Loucy (cell line): ENCODE measurements at regions not wholly inside any gene's neighbourhood (a gene's known extent, or its start where the extent isn't known, plus 50 kb on each side); places are given as distances from the start of the nearest gene placed in this dataset.

Source experiments
- H2AFZ ChIP-seq: fragments of 200-600 bp; sonication (generic); 2 replicates; pipeline ENCODE4 v1.6.0; 2016; ENCODE audit warnings: antibody characterized with exemption, mild to moderate bottlenecking, low read length, moderate library complexity
- H3F3A ChIP-seq: fragments of 200-600 bp; 2 replicates; pipeline ENCODE4 v1.6.0; 2016; ENCODE audit warnings: antibody characterized with exemption, low read depth, mild to moderate bottlenecking
- H3K27me3 ChIP-seq: fragments of 200-600 bp; sonication (generic); 2 replicates; pipeline ENCODE4 v1.6.1; 2014; ENCODE audit warnings: low read length, mild to moderate bottlenecking; ENCODE audit not compliant: insufficient read depth, poor library complexity, severe bottlenecking
- H3K36me3 ChIP-seq: fragments of 200-600 bp; sonication (generic); 2 replicates; pipeline ENCODE4 v1.6.1; 2016; ENCODE audit warnings: low read length; ENCODE audit not compliant: insufficient read depth
- H3K4me1 ChIP-seq: fragments of 200-600 bp; sonication (generic); 2 replicates; pipeline ENCODE4 v1.5.1; 2014; ENCODE audit warnings: low read length, mild to moderate bottlenecking; ENCODE audit not compliant: insufficient read depth, poor library complexity, severe bottlenecking
- H3K4me2 ChIP-seq: fragments of 200-600 bp; sonication (generic); 2 replicates; pipeline ENCODE4 v1.6.0; 2014; ENCODE audit warnings: antibody characterized with exemption, low read length, low read depth, mild to moderate bottlenecking; ENCODE audit not compliant: poor library complexity, severe bottlenecking
- H3K4me3 ChIP-seq: fragments of 200-600 bp; sonication (generic); 2 replicates; pipeline ENCODE4 v1.5.1; 2014; ENCODE audit warnings: low read length, mild to moderate bottlenecking, mixed read lengths; ENCODE audit not compliant: poor library complexity, severe bottlenecking
- H3K79me2 ChIP-seq: fragments of 200-600 bp; sonication (generic); 2 replicates; pipeline ENCODE4 v1.6.1; 2014; ENCODE audit warnings: low read length; ENCODE audit not compliant: insufficient read depth
- H3K9ac ChIP-seq: fragments of 200-600 bp; sonication (generic); 2 replicates; pipeline ENCODE4 v1.6.0; 2014; ENCODE audit warnings: mild to moderate bottlenecking, low read depth, low read length, moderate library complexity; ENCODE audit not compliant: poor library complexity, severe bottlenecking
- H3K9me2 ChIP-seq: fragments of 200-600 bp; sonication (generic); replicated peaks from 2 replicates; pipeline ENCODE4 v1.6.1; 2016; ENCODE audit warnings: low read depth, low read length, mixed read lengths
- H3K9me3 ChIP-seq: fragments of 200-600 bp; sonication (generic); 2 replicates; pipeline ENCODE4 v1.6.1; 2014; ENCODE audit warnings: mild to moderate bottlenecking, antibody characterized with exemption, low read length, low read depth; ENCODE audit not compliant: insufficient read depth
- H4K20me1 ChIP-seq: fragments of 200-600 bp; sonication (generic); 2 replicates; pipeline ENCODE4 v1.6.0; 2014; ENCODE audit warnings: antibody characterized with exemption, low read length, mild to moderate bottlenecking; ENCODE audit not compliant: insufficient read depth, poor library complexity, severe bottlenecking
- CTCF ChIP-seq: fragments of 200-600 bp; sonication (generic); conservative IDR thresholded peaks from 2 replicates; pipeline ENCODE4 v1.5.1; 2014; ENCODE audit warnings: mild to moderate bottlenecking, antibody characterized with exemption, low read length
- EZH2phosphoT487 ChIP-seq: fragments of 200-600 bp; IDR thresholded peaks from 2 replicates; pipeline ENCODE4 v1.6.1; 2018; ENCODE audit warnings: antibody characterized with exemption, mild to moderate bottlenecking, moderate library complexity, borderline replicate concordance

- no peaks in the 10 kb centered on the region for H3K4me1 ChIP-seq
- no peak overlapping the region for H3K4me3 ChIP-seq
- H3K9ac ChIP-seq: no peak overlapping the region
- H3F3A ChIP-seq: no peaks in the 10 kb centered on the region
- TF ChIP-seq EZH2phosphoT487 (no peak), CTCF (no peak)
- no peaks in the 10 kb centered on the region for H3K79me2 ChIP-seq
- no peaks in the 10 kb centered on the region for H3K9me2 ChIP-seq
- H3K4me2 ChIP-seq: no peak overlapping the region
- H3K9me3 ChIP-seq: 0 out of 2 replicates have a peak, but pooled peaks cover under 1% of the 10 kb centered on the region
- no peaks in the 10 kb centered on the region for H3K27me3 ChIP-seq
- no peaks in the 10 kb centered on the region for H4K20me1 ChIP-seq
- no peaks in the 10 kb centered on the region for H3K36me3 ChIP-seq
- H2AFZ ChIP-seq: no peak overlapping the region
Measured at GRCh38 chr14:82182646-82183045, 649.0 kb upstream of the SEL1L start.

GRCh38 chr14:82190742-82191141 is 657.1 kb upstream of the SEL1L start:
- H3K79me2 ChIP-seq: no peaks in the 10 kb centered on the region
- no peak for TF ChIP-seq EZH2phosphoT487
- TF ChIP-seq CTCF: no peak
- H3K4me1 ChIP-seq: no peaks in the 10 kb centered on the region
- H3K27me3 ChIP-seq: no peaks in the 10 kb centered on the region
- no peak overlapping the region for H3K9ac ChIP-seq
- no peaks in the 10 kb centered on the region for H3K36me3 ChIP-seq
- no peak overlapping the region for H3K4me2 ChIP-seq
- no peak overlapping the region for H2AFZ ChIP-seq
- no peaks in the 10 kb centered on the region for H4K20me1 ChIP-seq
- no peak overlapping the region for H3K4me3 ChIP-seq
- H3K9me2 ChIP-seq: no peaks in the 10 kb centered on the region
- H3K9me3 ChIP-seq: peaks cover 6% of the 10 kb centered on the region; the same call in 1 of the 2 replicates
- no peaks in the 10 kb centered on the region for H3F3A ChIP-seq

- Histone ChIP-seq H3K9ac (no peak overlapping the region), H3K36me3 (no peaks in the 10 kb centered on the region), H3K4me3 (no peak overlapping the region), H3K4me2 (no peak overlapping the region), H3K9me3 (peaks cover 6% of the 10 kb centered on the region; the same call in 1 of the 2 replicates), H4K20me1 (no peaks in the 10 kb centered on the region), H2AFZ (no peak overlapping the region), H3F3A (no peaks in the 10 kb centered on the region), H3K9me2 (no peaks in the 10 kb centered on the region), H3K79me2 (no peaks in the 10 kb centered on the region), H3K27me3 (no peaks in the 10 kb centered on the region), H3K4me1 (no peaks in the 10 kb centered on the region)
- no peak for TF ChIP-seq CTCF
- TF ChIP-seq EZH2phosphoT487: no peak
Measured at GRCh38 chr14:82192387-82192786, 658.7 kb upstream of the SEL1L start.
